ENCODE measurements at regions not wholly inside any gene's neighbourhood (a gene's known extent, or its start where the extent isn't known, plus 50 kb on each side); places are given as distances from the start of the nearest gene placed in this dataset.

DNA sequence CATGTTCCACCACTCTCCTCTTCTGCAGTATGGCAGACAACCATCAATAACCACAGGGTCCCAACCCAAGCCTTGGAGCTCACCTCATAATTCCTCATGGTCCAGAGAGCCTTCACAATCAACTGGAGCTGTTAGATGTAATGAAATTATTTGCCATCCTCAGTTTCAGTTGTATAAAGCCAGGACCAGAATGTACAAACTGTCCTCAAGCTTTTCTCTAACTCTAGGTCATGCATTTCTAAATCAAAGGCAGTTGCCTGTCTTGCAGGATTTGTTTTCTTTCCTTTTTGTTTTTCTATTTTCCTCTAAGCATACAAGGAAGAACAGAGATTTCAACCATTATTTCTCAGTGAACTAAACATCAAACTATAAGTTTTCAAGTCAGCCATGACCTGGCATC lies 182.5 kb upstream of the SERP2 start:
- TF ChIP-seq EP300 (IDR thresholded peaks at IDR 0.05; ENCODE audit: borderline replicate concordance) (no peak), YY1 (IDR thresholded peaks at IDR 0.05; ENCODE audit: low read depth) (no peak), TCF12 (IDR thresholded peaks at IDR 0.05; ENCODE audit: low read depth) (no peak), TEAD4 (IDR thresholded peaks at IDR 0.05) (no peak), CEBPB (IDR thresholded peaks at IDR 0.05) (no peak), TAF1 (IDR thresholded peaks at IDR 0.05; ENCODE audit: low read depth) (no peak)
- TF ChIP-seq, protein P1, sequence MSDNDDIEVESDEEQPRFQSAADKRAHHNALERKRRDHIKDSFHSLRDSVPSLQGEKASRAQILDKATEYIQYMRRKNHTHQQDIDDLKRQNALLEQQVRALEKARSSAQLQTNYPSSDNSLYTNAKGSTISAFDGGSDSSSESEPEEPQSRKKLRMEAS (IDR thresholded peaks at IDR 0.05) = no peak
- TF ChIP-seq, protein P2, sequence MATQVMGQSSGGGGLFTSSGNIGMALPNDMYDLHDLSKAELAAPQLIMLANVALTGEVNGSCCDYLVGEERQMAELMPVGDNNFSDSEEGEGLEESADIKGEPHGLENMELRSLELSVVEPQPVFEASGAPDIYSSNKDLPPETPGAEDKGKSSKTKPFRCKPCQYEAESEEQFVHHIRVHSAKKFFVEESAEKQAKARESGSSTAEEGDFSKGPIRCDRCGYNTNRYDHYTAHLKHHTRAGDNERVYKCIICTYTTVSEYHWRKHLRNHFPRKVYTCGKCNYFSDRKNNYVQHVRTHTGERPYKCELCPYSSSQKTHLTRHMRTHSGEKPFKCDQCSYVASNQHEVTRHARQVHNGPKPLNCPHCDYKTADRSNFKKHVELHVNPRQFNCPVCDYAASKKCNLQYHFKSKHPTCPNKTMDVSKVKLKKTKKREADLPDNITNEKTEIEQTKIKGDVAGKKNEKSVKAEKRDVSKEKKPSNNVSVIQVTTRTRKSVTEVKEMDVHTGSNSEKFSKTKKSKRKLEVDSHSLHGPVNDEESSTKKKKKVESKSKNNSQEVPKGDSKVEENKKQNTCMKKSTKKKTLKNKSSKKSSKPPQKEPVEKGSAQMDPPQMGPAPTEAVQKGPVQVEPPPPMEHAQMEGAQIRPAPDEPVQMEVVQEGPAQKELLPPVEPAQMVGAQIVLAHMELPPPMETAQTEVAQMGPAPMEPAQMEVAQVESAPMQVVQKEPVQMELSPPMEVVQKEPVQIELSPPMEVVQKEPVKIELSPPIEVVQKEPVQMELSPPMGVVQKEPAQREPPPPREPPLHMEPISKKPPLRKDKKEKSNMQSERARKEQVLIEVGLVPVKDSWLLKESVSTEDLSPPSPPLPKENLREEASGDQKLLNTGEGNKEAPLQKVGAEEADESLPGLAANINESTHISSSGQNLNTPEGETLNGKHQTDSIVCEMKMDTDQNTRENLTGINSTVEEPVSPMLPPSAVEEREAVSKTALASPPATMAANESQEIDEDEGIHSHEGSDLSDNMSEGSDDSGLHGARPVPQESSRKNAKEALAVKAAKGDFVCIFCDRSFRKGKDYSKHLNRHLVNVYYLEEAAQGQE (IDR thresholded peaks at IDR 0.05; ENCODE audit: low read depth) = no peak
- TF ChIP-seq, protein P3, sequence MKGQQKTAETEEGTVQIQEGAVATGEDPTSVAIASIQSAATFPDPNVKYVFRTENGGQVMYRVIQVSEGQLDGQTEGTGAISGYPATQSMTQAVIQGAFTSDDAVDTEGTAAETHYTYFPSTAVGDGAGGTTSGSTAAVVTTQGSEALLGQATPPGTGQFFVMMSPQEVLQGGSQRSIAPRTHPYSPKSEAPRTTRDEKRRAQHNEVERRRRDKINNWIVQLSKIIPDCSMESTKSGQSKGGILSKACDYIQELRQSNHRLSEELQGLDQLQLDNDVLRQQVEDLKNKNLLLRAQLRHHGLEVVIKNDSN (IDR thresholded peaks at IDR 0.05) = no peak
